MCF 10A (cell line): ENCODE measurements at regions not wholly inside any gene's neighbourhood (a gene's known extent, or its start where the extent isn't known, plus 50 kb on each side); places are given as distances from the start of the nearest gene placed in this dataset.

Source experiments
- BruUV-seq: library from RNA; stranded (reverse); fragments of 400-500 nt; replicated peaks from 2 replicates; lab custom pipeline; 2021; lab: Mats Ljungman, UMichigan
- CTCF ChIA-PET: fragments of 300-600 bp; sonication (Branson Sonifier 250); formaldehyde crosslinking; extraction: SDS; loops from one replicate; lab custom pipeline; 2021; ENCODE audit warnings: antibody characterized with exemption, inconsistent platforms; lab: Yijun Ruan, JAX
- POLR2A ChIA-PET: fragments of 300-600, 350-650 bp; sonication (Branson Sonifier 250); formaldehyde crosslinking; extraction: SDS; loops from one replicate; lab custom pipeline; 2020; ENCODE audit warnings: antibody characterized with exemption, inconsistent platforms; lab: Yijun Ruan, JAX
- DNase-seq: peaks from one replicate; pipeline ENCODE4 v3.0.0-alpha.2; 2018; ENCODE audit not compliant: unreplicated experiment
- H3K27ac Mint-ChIP-seq: one replicate; pipeline ENCODE4 v1.8.0; 2022; ENCODE audit warnings: mild to moderate bottlenecking, low read depth, mixed read lengths; ENCODE audit not compliant: unreplicated experiment
- H3K27me3 Mint-ChIP-seq: one replicate; pipeline ENCODE4 v1.8.0; 2022; ENCODE audit warnings: mixed read lengths; ENCODE audit not compliant: insufficient read depth, unreplicated experiment
- H3K36me3 Mint-ChIP-seq: one replicate; pipeline ENCODE4 v1.8.0; 2022; ENCODE audit warnings: mild to moderate bottlenecking, moderate library complexity, mixed read lengths; ENCODE audit not compliant: insufficient read depth, unreplicated experiment
- H3K4me1 Mint-ChIP-seq: one replicate; pipeline ENCODE4 v1.8.0; 2022; ENCODE audit warnings: mixed read lengths; ENCODE audit not compliant: insufficient read depth, unreplicated experiment
- H3K4me3 Mint-ChIP-seq: one replicate; pipeline ENCODE4 v1.8.0; 2022; ENCODE audit warnings: mild to moderate bottlenecking, moderate library complexity, mixed read lengths; ENCODE audit not compliant: unreplicated experiment
- H3K9me3 Mint-ChIP-seq: one replicate; pipeline ENCODE4 v1.8.0; 2022; ENCODE audit warnings: mixed read lengths; ENCODE audit not compliant: unreplicated experiment
- intact Hi-C: fragments of 100-400 bp; cut with micrococcal nuclease; formaldehyde crosslinking; loops from 2 replicates; pipeline ENCODE4 v1.14.1; 2022
- TF ChIP-seq, protein P1 (sequence below): fragments of 200-600 bp; IDR thresholded peaks from one replicate; pipeline ENCODE4 v1.8.0; 2022; ENCODE audit warnings: antibody characterized with exemption, mild to moderate bottlenecking; ENCODE audit not compliant: unreplicated experiment

DNA sequence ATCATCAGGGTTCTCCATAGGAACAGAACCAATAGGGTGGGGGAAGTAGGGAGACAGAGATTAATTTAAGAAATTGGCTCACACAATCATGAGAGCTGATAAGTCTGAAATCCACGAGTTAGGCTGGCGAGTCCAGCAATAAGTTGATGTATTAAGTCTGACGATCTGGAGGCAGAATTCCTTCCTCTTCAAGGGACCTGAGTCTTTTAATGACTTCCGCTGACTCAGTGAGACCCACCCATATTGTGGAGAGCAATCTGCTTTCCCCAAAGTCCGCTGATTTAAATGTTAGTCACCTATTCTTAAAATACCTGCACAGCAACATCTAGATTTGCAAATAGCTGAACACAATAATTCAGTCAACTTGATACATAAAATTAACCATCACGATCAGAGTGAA is 97.8 kb downstream of the SPTSSA start:
- no TSS peak for BruUV-seq
- TF ChIP-seq, protein P1, sequence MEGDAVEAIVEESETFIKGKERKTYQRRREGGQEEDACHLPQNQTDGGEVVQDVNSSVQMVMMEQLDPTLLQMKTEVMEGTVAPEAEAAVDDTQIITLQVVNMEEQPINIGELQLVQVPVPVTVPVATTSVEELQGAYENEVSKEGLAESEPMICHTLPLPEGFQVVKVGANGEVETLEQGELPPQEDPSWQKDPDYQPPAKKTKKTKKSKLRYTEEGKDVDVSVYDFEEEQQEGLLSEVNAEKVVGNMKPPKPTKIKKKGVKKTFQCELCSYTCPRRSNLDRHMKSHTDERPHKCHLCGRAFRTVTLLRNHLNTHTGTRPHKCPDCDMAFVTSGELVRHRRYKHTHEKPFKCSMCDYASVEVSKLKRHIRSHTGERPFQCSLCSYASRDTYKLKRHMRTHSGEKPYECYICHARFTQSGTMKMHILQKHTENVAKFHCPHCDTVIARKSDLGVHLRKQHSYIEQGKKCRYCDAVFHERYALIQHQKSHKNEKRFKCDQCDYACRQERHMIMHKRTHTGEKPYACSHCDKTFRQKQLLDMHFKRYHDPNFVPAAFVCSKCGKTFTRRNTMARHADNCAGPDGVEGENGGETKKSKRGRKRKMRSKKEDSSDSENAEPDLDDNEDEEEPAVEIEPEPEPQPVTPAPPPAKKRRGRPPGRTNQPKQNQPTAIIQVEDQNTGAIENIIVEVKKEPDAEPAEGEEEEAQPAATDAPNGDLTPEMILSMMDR = no peak
- intact Hi-C loops = loop anchor here (10.0 kb wide), 1 partner anchor 131 kb away; no protein-coding TSS in a partner anchor

DNA sequence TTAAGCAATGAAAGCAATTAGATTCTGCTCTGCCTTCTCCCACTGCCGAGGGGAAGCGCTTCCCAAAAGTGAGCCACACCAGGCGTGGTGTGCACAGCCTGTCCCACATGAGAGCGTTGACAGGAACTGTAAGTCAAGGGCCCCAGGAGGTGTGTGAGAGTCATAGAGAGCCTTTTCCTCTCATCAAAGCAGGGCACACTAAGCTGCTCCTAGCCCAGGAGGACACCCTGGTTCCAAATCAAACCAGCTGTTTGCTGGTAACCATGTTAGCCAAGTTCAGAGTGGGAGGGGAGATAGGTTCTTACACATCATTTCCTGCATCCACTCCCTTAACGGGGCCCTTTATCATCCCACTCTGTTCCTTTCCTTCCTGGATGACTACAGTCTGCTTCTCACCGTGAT is 98.3 kb downstream of the SPTSSA start:
- ChIA-PET CTCF (interaction anchor here (4.5 to 5.6 kb wide), 2 partner anchors 33 to 134 kb away, joined by 23 to 41 read pairs; no protein-coding TSS in a partner anchor), POLR2A (interaction anchor here (0.9 to 2.3 kb wide), 4 partner anchors 61 to 135 kb away, joined by 3 to 8 read pairs (median 5); no protein-coding TSS in a partner anchor)
- H3K9me3 Mint-ChIP-seq = no peaks in the 10 kb centered on the region
- TF ChIP-seq, protein P1 = no peak
- no peak for DNase-seq
- TSS peak; percentile 83 for BruUV-seq
- H3K36me3 Mint-ChIP-seq = peaks cover 5% of the 10 kb centered on the region
- peaks cover 60% of the 10 kb centered on the region for H3K4me1 Mint-ChIP-seq
- intact Hi-C loops = loop anchor here (10.0 kb wide), 1 partner anchor 131 kb away; no protein-coding TSS in a partner anchor
- peak overlapping the region; percentile 82 for H3K27ac Mint-ChIP-seq
- H3K27me3 Mint-ChIP-seq = no peaks in the 10 kb centered on the region
- no peak overlapping the region for H3K4me3 Mint-ChIP-seq

More for the DNA sequence above, 97.8 kb downstream of the SPTSSA start:
- peaks cover 5% of the 10 kb centered on the region for H3K36me3 Mint-ChIP-seq
- ChIA-PET CTCF (interaction anchor here (0.6 to 5.6 kb wide), 8 partner anchors 10 to 151 kb away, joined by 3 to 41 read pairs (median 4); no protein-coding TSS in a partner anchor), POLR2A (interaction anchor here (0.9 to 2.3 kb wide), 6 partner anchors 9 to 134 kb away, joined by 3 to 8 read pairs (median 4); no protein-coding TSS in a partner anchor)
- H3K27ac Mint-ChIP-seq = peak overlapping the region; percentile 82
- H3K27me3 Mint-ChIP-seq = no peaks in the 10 kb centered on the region
- DNase-seq = peak; percentile 58
- no peaks in the 10 kb centered on the region for H3K9me3 Mint-ChIP-seq
- peaks cover 63% of the 10 kb centered on the region for H3K4me1 Mint-ChIP-seq
- H3K4me3 Mint-ChIP-seq = no peak overlapping the region

DNA sequence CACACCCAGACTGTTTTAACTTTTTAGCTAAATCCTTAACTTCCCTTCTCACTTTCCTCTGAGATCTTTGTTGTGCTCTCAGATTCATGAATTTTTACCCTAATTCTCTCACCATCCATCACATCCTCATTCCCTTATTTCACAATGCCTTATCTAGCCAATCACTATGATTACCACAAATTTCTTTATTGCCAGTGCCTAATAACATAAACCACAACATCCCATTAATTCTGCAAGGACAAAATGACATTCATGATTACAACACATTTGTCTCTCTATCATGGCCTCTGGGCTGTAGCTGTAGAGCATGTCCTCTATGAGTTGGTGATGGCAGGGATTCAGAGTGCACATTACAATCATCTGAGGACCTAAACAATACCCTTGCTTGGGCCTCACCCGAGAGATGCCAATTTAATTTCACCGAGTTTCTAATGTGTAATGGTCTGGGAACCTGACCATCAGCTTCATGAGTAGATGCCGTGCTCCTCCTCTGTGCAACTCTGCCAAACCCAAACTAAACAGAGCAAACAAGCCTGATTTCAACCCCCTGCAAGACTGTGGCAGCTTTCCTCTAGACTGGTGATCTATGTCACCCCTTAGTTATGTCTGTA is 99.3 kb downstream of the SPTSSA start:
- Mint-ChIP-seq H3K4me3 (no peak overlapping the region), H3K9me3 (no peaks in the 10 kb centered on the region), H3K27me3 (no peaks in the 10 kb centered on the region), H3K36me3 (peaks cover 4% of the 10 kb centered on the region), H3K27ac (peak overlapping the region; percentile 5), H3K4me1 (peaks cover 50% of the 10 kb centered on the region)
- no peak for DNase-seq
- BruUV-seq = no TSS peak
- TF ChIP-seq, protein P1 = no peak
- CTCF ChIA-PET = interaction anchor here (0.6 to 5.6 kb wide), 2 partner anchors 32 to 63 kb away, joined by 3 to 41 read pairs; no protein-coding TSS in a partner anchor
- intact Hi-C loops = loop anchor here (10.0 kb wide), 1 partner anchor 132 kb away; no protein-coding TSS in a partner anchor
- POLR2A ChIA-PET = interaction anchor here (0.8 to 3.1 kb wide), 4 partner anchors 11 to 98 kb away, joined by 3 to 16 read pairs (median 6); no protein-coding TSS in a partner anchor

DNA sequence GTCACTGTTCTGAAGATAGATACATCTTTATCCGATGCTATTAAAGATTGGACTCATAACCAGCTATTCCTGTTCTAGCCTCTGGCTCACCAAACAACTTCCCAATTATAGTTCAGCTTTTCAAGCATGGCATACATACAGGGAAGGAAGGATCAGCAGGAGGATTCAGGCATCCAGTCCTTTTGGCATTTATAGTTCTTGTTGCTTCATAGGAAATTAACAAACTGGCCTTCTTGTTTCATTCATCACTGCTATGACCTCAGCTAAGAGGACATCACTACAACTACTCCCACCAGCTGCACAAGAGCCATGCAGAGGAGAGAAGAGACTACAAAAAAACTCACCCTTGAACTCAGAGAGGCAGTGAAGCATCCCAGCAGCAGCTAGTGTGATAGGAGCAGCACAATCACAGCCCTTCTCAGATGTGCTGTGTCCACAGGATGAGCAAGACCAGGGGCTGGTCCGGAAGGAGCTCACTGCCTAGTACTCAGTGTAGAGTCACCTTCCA is 100.5 kb downstream of the SPTSSA start:
- peaks cover under 1% of the 10 kb centered on the region for H3K36me3 Mint-ChIP-seq
- H3K9me3 Mint-ChIP-seq = no peaks in the 10 kb centered on the region
- H3K4me3 Mint-ChIP-seq = no peak overlapping the region
- CTCF ChIA-PET = interaction anchor here (0.6 to 5.6 kb wide), 4 partner anchors 11 to 236 kb away, joined by 4 to 41 read pairs (median 7); no protein-coding TSS in a partner anchor
- intact Hi-C loops = loop anchor here (10.0 kb wide), 1 partner anchor 133 kb away; no protein-coding TSS in a partner anchor
- POLR2A ChIA-PET = interaction anchor here (0.7 to 3.1 kb wide), 5 partner anchors 12 to 177 kb away, joined by 3 to 16 read pairs (median 3); no protein-coding TSS in a partner anchor
- DNase-seq = no peak
- no TSS peak for BruUV-seq
- H3K4me1 Mint-ChIP-seq = peaks cover 49% of the 10 kb centered on the region
- TF ChIP-seq, protein P1 = no peak
- H3K27ac Mint-ChIP-seq = no peak overlapping the region
- H3K27me3 Mint-ChIP-seq = no peaks in the 10 kb centered on the region
